A673 (cell line): ENCODE measurements at regions not wholly inside any gene's neighbourhood (a gene's known extent, or its start where the extent isn't known, plus 50 kb on each side); places are given as distances from the start of the nearest gene placed in this dataset.
"Not testable (repeated sequence)": the region's sequence is repeated elsewhere in the genome, so short reads cannot be mapped to it uniquely, and the experiment has no call there.

Experiments used
- BruUV-seq: library from RNA; stranded (reverse); fragments of 400-500 nt; replicated peaks from 2 replicates; lab custom pipeline; 2021; lab: Mats Ljungman, UMichigan
- CTCF ChIA-PET: fragments of 300-600 bp; sonication (Branson Sonifier 250); formaldehyde crosslinking; loops from one replicate; lab custom pipeline; 2022; ENCODE audit warnings: antibody characterized with exemption; lab: Charles Lee
- POLR2A ChIA-PET: fragments of 300-600 bp; sonication (Branson Sonifier 250); formaldehyde crosslinking; loops from one replicate; lab custom pipeline; 2022; ENCODE audit warnings: antibody characterized with exemption; ENCODE audit not compliant: low non-redundant PET; lab: Charles Lee
- DNase-seq: peaks from one replicate; pipeline ENCODE4 v3.0.0-alpha.2; 2015; ENCODE audit warnings: low spot score
- H3K27ac ChIP-seq: fragments of 200-600 bp; sonication (generic); 2 replicates; pipeline ENCODE4 v1.5.1; 2016; ENCODE audit warnings: mixed run types, low read depth, mild to moderate bottlenecking, mixed read lengths, antibody characterized with exemption, low read length; ENCODE audit not compliant: poor library complexity, severe bottlenecking
- H3K27me3 ChIP-seq: fragments of 200-600 bp; sonication (generic); replicated peaks from 2 replicates; pipeline ENCODE4 v1.6.1; 2017; ENCODE audit warnings: mixed run types, low read depth, mild to moderate bottlenecking, mixed read lengths, antibody characterized with exemption, low read length; ENCODE audit not compliant: insufficient read depth, poor library complexity
- H3K36me3 ChIP-seq: fragments of 200-600 bp; sonication (generic); 2 replicates; pipeline ENCODE4 v1.6.1; 2016; ENCODE audit warnings: mixed run types, mild to moderate bottlenecking, mixed read lengths, antibody characterized with exemption, low read length; ENCODE audit not compliant: insufficient read depth, poor library complexity, severe bottlenecking
- H3K4me1 ChIP-seq: fragments of 200-600 bp; sonication (generic); 2 replicates; pipeline ENCODE4 v1.6.1; 2017; ENCODE audit warnings: mixed run types, mild to moderate bottlenecking, mixed read lengths, antibody characterized with exemption, low read length; ENCODE audit not compliant: insufficient read depth, poor library complexity, severe bottlenecking
- H3K4me3 ChIP-seq: fragments of 200-600 bp; sonication (generic); 2 replicates; pipeline ENCODE4 v1.5.1; 2016; ENCODE audit warnings: low read depth, mixed run types, mild to moderate bottlenecking, mixed read lengths, low read length; ENCODE audit not compliant: poor library complexity, severe bottlenecking
- H3K9me3 ChIP-seq: fragments of 200-600 bp; sonication (generic); 2 replicates; pipeline ENCODE4 v1.6.1; 2016; ENCODE audit warnings: mixed run types, low read depth, mild to moderate bottlenecking, mixed read lengths, antibody characterized with exemption, low read length; ENCODE audit not compliant: poor library complexity, severe bottlenecking
- CTCF ChIP-seq: fragments of 300-800, 200-600 bp; sonication (generic); conservative IDR thresholded peaks from 2 replicates; pipeline ENCODE4 v1.5.1; 2017; ENCODE audit warnings: low read depth, mild to moderate bottlenecking, antibody characterized with exemption, low read length, moderate library complexity, mixed read lengths
- EZH2 ChIP-seq: fragments of 200-600 bp; sonication (generic); IDR thresholded peaks from 2 replicates; pipeline ENCODE4 v1.6.1; 2017; ENCODE audit warnings: borderline replicate concordance, low read depth, mild to moderate bottlenecking, mixed read lengths, antibody characterized with exemption, low read length; ENCODE audit not compliant: poor library complexity, severe bottlenecking
- intact Hi-C: fragments of 100-400 bp; cut with micrococcal nuclease; formaldehyde crosslinking; loops from one replicate; pipeline ENCODE4 v1.10.0; 2022; ENCODE audit not compliant: unreplicated experiment

- no peak overlapping the region for H3K4me3 ChIP-seq
- no peak overlapping the region for H3K27ac ChIP-seq
- BruUV-seq = no TSS peak
- TF ChIP-seq CTCF (no peak), EZH2 (no peak)
- CTCF ChIA-PET = no interaction called here
- DNase-seq = no peak
- H3K9me3 ChIP-seq = no peaks in the 10 kb centered on the region
- no peaks in the 10 kb centered on the region for H3K27me3 ChIP-seq
- H3K36me3 ChIP-seq = no peaks in the 10 kb centered on the region
- POLR2A ChIA-PET = no interaction called here
- H3K4me1 ChIP-seq = no peaks in the 10 kb centered on the region
- intact Hi-C loops = no loop called here
Measured at GRCh38 chr1:221863635-221864034, 121.7 kb upstream of the DUSP10 start.

- intact Hi-C loops = no loop called here
- CTCF ChIA-PET = no interaction called here
- no peaks in the 10 kb centered on the region for H3K36me3 ChIP-seq
- TF ChIP-seq CTCF (no peak), EZH2 (no peak)
- H3K9me3 ChIP-seq = no peaks in the 10 kb centered on the region
- no peaks in the 10 kb centered on the region for H3K4me1 ChIP-seq
- DNase-seq = no peak
- H3K4me3 ChIP-seq = no peak overlapping the region
- no TSS peak for BruUV-seq
- POLR2A ChIA-PET = no interaction called here
- no peak overlapping the region for H3K27ac ChIP-seq
- no peaks in the 10 kb centered on the region for H3K27me3 ChIP-seq
Measured at GRCh38 chr1:221862971-221863370, 121.1 kb upstream of the DUSP10 start.

GRCh38 chr1:221858818-221859611 is 117.1 kb upstream of the DUSP10 start:
- no peak overlapping the region for H3K4me3 ChIP-seq

GRCh38 chr1:221857094-221857444 is 115.2 kb upstream of the DUSP10 start:
- POLR2A ChIA-PET, DNase-seq, CTCF ChIA-PET, intact Hi-C loops, H3K27ac ChIP-seq, H3K27me3 ChIP-seq, BruUV-seq, H3K4me1 ChIP-seq, H3K9me3 ChIP-seq, H3K4me3 ChIP-seq, H3K36me3 ChIP-seq: not testable (repeated sequence)

More at GRCh38 chr1:221858818-221859611, 117.1 kb upstream of the DUSP10 start:
- H3K9me3 ChIP-seq = no peaks in the 10 kb centered on the region
- POLR2A ChIA-PET = no interaction called here
- intact Hi-C loops = no loop called here
- BruUV-seq = no TSS peak
- DNase-seq = no peak
- H3K4me1 ChIP-seq = no peaks in the 10 kb centered on the region
- H3K27me3 ChIP-seq = no peaks in the 10 kb centered on the region
- TF ChIP-seq CTCF (no peak), EZH2 (no peak)
- no peak overlapping the region for H3K27ac ChIP-seq
- CTCF ChIA-PET = no interaction called here
- H3K36me3 ChIP-seq = no peaks in the 10 kb centered on the region
